SJCRH30 (cell line): ENCODE measurements at regions not wholly inside any gene's neighbourhood (a gene's known extent, or its start where the extent isn't known, plus 50 kb on each side); places are given as distances from the start of the nearest gene placed in this dataset.

ENCODE experiments used
- DNase-seq, 2 experiments: peaks; one replicate each; pipeline ENCODE4 v3.0.0-alpha.2; 2015 to 2020
- H3K27ac ChIP-seq: fragments of 250-450 bp; sonication (Bioruptor Pico); 2 replicates; pipeline ENCODE4 v1.5.1; 2020; ENCODE audit warnings: mild to moderate bottlenecking, moderate library complexity
- H3K27me3 ChIP-seq: fragments of 250-450 bp; sonication (Bioruptor Pico); 2 replicates; pipeline ENCODE4 v1.5.1; 2020; ENCODE audit warnings: mild to moderate bottlenecking, moderate library complexity
- H3K36me3 ChIP-seq: fragments of 250-450 bp; sonication (Bioruptor Pico); 2 replicates; pipeline ENCODE4 v1.5.1; 2020; ENCODE audit warnings: mild to moderate bottlenecking, moderate library complexity
- H3K4me1 ChIP-seq: fragments of 250-450 bp; sonication (Bioruptor Pico); 2 replicates; pipeline ENCODE4 v1.5.1; 2020; ENCODE audit warnings: mild to moderate bottlenecking, moderate library complexity
- H3K4me3 ChIP-seq: fragments of 250-450 bp; sonication (Bioruptor Pico); 2 replicates; pipeline ENCODE4 v1.5.1; 2020; ENCODE audit warnings: mild to moderate bottlenecking, moderate library complexity
- H3K9me3 ChIP-seq: fragments of 250-450 bp; sonication (Bioruptor Pico); replicated peaks from 2 replicates; pipeline ENCODE4 v1.5.1; 2020; ENCODE audit warnings: mild to moderate bottlenecking, moderate library complexity

GRCh38 chr13:73365252-73365651 lies 306.4 kb downstream of the KLF5 start:
- no peak overlapping the region for H3K4me3 ChIP-seq
- no peak for DNase-seq
- H3K9me3 ChIP-seq: no peaks in the 10 kb centered on the region
- no peaks in the 10 kb centered on the region for H3K36me3 ChIP-seq
- H3K4me1 ChIP-seq: no peaks in the 10 kb centered on the region
- no peaks in the 10 kb centered on the region for H3K27me3 ChIP-seq
- H3K27ac ChIP-seq: no peak overlapping the region

DNA sequence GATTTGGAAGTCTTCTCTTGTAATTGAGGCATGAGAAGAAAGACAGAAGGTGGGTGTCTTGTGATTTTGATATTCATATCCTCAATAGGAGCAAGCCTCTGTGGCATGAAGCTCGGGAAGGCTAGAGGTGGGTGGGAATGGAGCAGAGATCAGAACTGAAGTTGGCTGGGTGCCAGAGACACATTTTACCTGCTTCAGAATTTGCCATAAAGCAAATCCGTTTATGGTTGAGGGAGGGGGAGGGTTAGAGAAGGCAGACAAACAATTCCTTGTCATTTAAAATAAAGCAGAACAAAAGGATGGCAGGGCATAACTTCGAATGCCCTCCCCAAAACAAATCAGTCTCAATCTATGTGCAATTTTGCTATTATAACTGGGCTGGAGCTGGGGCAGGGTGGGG lies 305.9 kb downstream of the KLF5 start:
- Histone ChIP-seq H3K27ac (no peak overlapping the region), H3K27me3 (no peaks in the 10 kb centered on the region), H3K36me3 (no peaks in the 10 kb centered on the region), H3K4me3 (no peak overlapping the region), H3K4me1 (no peaks in the 10 kb centered on the region), H3K9me3 (no peaks in the 10 kb centered on the region)
- DNase-seq: no peak

DNA sequence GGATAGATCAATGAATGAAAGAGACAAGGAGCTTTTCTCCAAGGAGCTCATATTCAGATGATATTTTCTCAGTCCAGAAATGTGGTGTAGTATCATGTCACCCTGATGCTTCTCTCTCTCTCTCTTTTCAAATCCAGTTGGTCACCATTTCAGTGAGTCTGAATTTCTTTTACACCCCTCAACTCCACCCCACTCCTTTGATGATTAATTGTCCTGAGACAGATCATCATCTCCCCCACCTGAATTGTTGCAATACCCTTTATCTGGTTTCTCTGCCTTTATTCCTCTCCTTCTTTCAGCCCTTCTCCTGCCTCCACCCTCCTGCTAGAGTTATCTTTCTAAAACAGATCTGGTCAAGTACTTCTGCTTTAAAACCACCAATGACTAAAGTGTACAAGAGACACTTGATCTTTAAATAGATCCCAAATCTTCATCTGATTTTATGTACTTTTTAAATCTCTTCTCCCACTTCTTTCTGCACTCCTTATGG lies 299.8 kb downstream of the KLF5 start:
- H3K4me1 ChIP-seq: no peaks in the 10 kb centered on the region
- no peaks in the 10 kb centered on the region for H3K9me3 ChIP-seq
- H3K27me3 ChIP-seq: no peaks in the 10 kb centered on the region
- H3K36me3 ChIP-seq: no peaks in the 10 kb centered on the region
- H3K4me3 ChIP-seq: no peak overlapping the region
- no peak for DNase-seq
- H3K27ac ChIP-seq: no peak overlapping the region

GRCh38 chr13:73355134-73355533 lies 296.3 kb downstream of the KLF5 start:
- no peaks in the 10 kb centered on the region for H3K4me1 ChIP-seq
- DNase-seq: no peak
- no peaks in the 10 kb centered on the region for H3K27me3 ChIP-seq
- no peak overlapping the region for H3K27ac ChIP-seq
- no peak overlapping the region for H3K4me3 ChIP-seq
- no peaks in the 10 kb centered on the region for H3K9me3 ChIP-seq
- no peaks in the 10 kb centered on the region for H3K36me3 ChIP-seq

GRCh38 chr13:73351730-73352129 lies 292.9 kb downstream of the KLF5 start:
- no peaks in the 10 kb centered on the region for H3K27me3 ChIP-seq
- H3K27ac ChIP-seq: no peak overlapping the region
- H3K9me3 ChIP-seq: no peaks in the 10 kb centered on the region
- no peak overlapping the region for H3K4me3 ChIP-seq
- DNase-seq: no peak
- no peaks in the 10 kb centered on the region for H3K36me3 ChIP-seq
- no peaks in the 10 kb centered on the region for H3K4me1 ChIP-seq

DNA sequence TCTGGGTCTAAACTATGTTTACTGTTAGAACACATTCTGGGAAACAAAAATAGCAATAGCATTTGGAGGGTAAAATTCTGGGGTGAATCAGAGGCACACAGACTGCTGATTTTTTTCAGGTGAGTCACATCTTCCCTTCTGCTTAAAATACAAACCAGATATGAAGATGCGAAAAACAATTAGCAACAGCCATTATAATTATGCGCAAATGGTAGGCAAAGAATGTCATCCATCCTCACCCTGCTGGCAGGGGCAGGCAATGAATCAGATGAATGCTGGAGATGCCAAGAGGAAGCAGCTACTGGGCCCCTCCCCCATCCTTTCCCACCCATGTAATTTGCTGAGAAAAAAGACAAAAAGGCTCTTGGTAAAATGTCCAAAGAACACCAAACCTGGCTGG lies 282.9 kb downstream of the KLF5 start:
- Histone ChIP-seq H3K36me3 (no peaks in the 10 kb centered on the region), H3K27ac (no peak overlapping the region), H3K9me3 (no peaks in the 10 kb centered on the region; the same call in 1 of the 2 replicates), H3K4me3 (no peak overlapping the region), H3K4me1 (peaks cover 15% of the 10 kb centered on the region), H3K27me3 (no peaks in the 10 kb centered on the region)
- no peak for DNase-seq

- Histone ChIP-seq H3K27ac (no peak overlapping the region), H3K4me1 (peaks cover 23% of the 10 kb centered on the region), H3K27me3 (no peaks in the 10 kb centered on the region), H3K36me3 (no peaks in the 10 kb centered on the region), H3K4me3 (no peak overlapping the region), H3K9me3 (no peaks in the 10 kb centered on the region; the same call in 1 of the 2 replicates)
- DNase-seq: no peak
These were observed 281.3 kb downstream of the KLF5 start for GRCh38 chr13:73340069-73340468.

DNA sequence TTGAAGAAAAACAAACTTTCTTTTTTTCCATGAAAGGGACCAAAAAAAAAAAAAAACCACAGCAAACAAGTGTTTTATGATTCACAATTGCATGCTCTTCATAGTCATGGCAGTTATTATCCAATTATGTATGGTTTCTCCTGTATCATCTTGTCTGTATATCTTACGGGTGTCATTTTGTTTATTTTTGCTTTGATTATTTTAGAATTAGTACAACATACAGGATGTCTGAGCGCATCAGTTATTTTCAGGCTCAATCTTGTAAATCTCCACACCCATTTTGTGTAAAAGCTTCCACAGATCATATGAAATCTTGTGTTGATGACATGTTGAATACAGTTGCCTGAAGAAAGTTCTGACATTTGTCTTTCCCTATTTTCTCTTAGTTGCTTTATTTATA lies 280.3 kb downstream of the KLF5 start:
- Histone ChIP-seq H3K27me3 (no peaks in the 10 kb centered on the region), H3K4me1 (peaks cover 24% of the 10 kb centered on the region)

GRCh38 chr13:73338389-73338788 lies 279.6 kb downstream of the KLF5 start:
- H3K36me3 ChIP-seq: no peaks in the 10 kb centered on the region
- H3K4me3 ChIP-seq: no peak overlapping the region
- H3K27me3 ChIP-seq: no peaks in the 10 kb centered on the region
- peak overlapping the region; percentile 55 for H3K27ac ChIP-seq
- DNase-seq: no peak
- H3K4me1 ChIP-seq: peaks cover 24% of the 10 kb centered on the region
- H3K9me3 ChIP-seq: no peaks in the 10 kb centered on the region; the same call in 1 of the 2 replicates

More for the DNA sequence above, 280.3 kb downstream of the KLF5 start:
- Histone ChIP-seq H3K4me3 (no peak overlapping the region), H3K36me3 (no peaks in the 10 kb centered on the region), H3K9me3 (no peaks in the 10 kb centered on the region; the same call in 1 of the 2 replicates), H3K27ac (peak overlapping the region; percentile 55)
- peak in 1 of 2 experiments; percentile 48 for DNase-seq

- no peak overlapping the region for H3K4me3 ChIP-seq
- no peak overlapping the region for H3K27ac ChIP-seq
- H3K4me1 ChIP-seq: peaks cover 24% of the 10 kb centered on the region
- H3K9me3 ChIP-seq: no peaks in the 10 kb centered on the region; the same call in 1 of the 2 replicates
- DNase-seq: no peak
- no peaks in the 10 kb centered on the region for H3K36me3 ChIP-seq
- H3K27me3 ChIP-seq: no peaks in the 10 kb centered on the region
These were observed 278.7 kb downstream of the KLF5 start for GRCh38 chr13:73337532-73337931.

DNA sequence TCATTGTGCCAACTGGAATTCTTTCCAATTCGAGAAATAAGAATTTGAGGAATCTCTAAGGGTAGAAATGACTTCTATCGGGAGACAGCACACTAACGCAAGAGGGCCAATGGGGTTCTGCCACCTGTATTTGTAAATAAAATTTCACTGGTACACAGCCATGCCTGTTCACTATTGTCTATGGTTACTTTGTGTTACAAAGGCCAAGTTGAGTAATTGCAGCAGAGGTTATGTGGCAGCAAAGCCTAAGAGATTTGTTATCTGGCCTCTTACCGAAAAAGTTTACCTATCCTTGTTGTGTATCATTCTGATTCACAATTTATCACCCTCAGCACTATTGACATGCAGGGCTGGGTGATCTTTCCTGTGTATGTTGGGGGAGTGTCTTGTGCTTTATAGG lies 278.0 kb downstream of the KLF5 start:
- DNase-seq: no peak
- Histone ChIP-seq H3K4me1 (peaks cover 24% of the 10 kb centered on the region), H3K27me3 (no peaks in the 10 kb centered on the region), H3K36me3 (no peaks in the 10 kb centered on the region), H3K4me3 (no peak overlapping the region), H3K9me3 (no peaks in the 10 kb centered on the region; the same call in 1 of the 2 replicates), H3K27ac (no peak overlapping the region)

- no peaks in the 10 kb centered on the region for H3K36me3 ChIP-seq
- no peaks in the 10 kb centered on the region; the same call in 1 of the 2 replicates for H3K9me3 ChIP-seq
- no peaks in the 10 kb centered on the region for H3K27me3 ChIP-seq
- no peak overlapping the region for H3K27ac ChIP-seq
- DNase-seq: no peak
- peaks cover 24% of the 10 kb centered on the region for H3K4me1 ChIP-seq
- no peak overlapping the region for H3K4me3 ChIP-seq
These were observed 277.1 kb downstream of the KLF5 start for GRCh38 chr13:73335944-73336343.

- DNase-seq: peak in 1 of 2 experiments; percentile 20
- Histone ChIP-seq H3K27ac (peak overlapping the region; percentile 14; the same call in 1 of the 2 replicates), H3K36me3 (no peaks in the 10 kb centered on the region), H3K4me3 (no peak overlapping the region), H3K27me3 (no peaks in the 10 kb centered on the region), H3K4me1 (peaks cover 24% of the 10 kb centered on the region), H3K9me3 (no peaks in the 10 kb centered on the region; the same call in 1 of the 2 replicates)
These were observed 276.4 kb downstream of the KLF5 start for GRCh38 chr13:73335210-73335609.

GRCh38 chr13:73334445-73334844 lies 275.6 kb downstream of the KLF5 start:
- H3K4me1 ChIP-seq: peaks cover 22% of the 10 kb centered on the region
- H3K27ac ChIP-seq: peak overlapping the region; percentile 14; the same call in 1 of the 2 replicates
- no peak for DNase-seq
- no peak overlapping the region for H3K4me3 ChIP-seq
- no peaks in the 10 kb centered on the region; the same call in 1 of the 2 replicates for H3K9me3 ChIP-seq
- no peaks in the 10 kb centered on the region for H3K27me3 ChIP-seq
- H3K36me3 ChIP-seq: no peaks in the 10 kb centered on the region

DNA sequence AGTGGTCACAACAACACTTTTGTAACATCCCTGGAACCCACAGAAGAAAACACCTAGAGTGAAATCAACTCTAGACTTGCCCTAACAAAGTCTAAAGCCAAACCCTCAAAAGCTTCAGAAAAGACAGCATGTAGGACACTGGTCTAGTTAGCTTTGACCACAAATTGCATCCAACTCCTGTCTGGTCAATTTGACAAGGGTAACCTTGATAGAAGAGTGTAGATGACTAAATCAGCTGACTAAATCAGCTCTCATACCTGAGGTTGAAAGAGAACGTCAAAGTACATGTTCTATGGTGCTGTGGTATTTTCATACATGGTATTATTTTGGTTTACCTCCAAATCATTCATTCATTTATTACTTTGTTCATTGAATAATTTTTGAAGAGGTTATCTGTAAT lies 272.8 kb downstream of the KLF5 start:
- Histone ChIP-seq H3K36me3 (no peaks in the 10 kb centered on the region), H3K4me3 (no peak overlapping the region), H3K27me3 (no peaks in the 10 kb centered on the region), H3K27ac (no peak overlapping the region), H3K9me3 (no peaks in the 10 kb centered on the region; the same call in 1 of the 2 replicates), H3K4me1 (peaks cover 9% of the 10 kb centered on the region; the same call in 1 of the 2 replicates)
- no peak for DNase-seq

DNA sequence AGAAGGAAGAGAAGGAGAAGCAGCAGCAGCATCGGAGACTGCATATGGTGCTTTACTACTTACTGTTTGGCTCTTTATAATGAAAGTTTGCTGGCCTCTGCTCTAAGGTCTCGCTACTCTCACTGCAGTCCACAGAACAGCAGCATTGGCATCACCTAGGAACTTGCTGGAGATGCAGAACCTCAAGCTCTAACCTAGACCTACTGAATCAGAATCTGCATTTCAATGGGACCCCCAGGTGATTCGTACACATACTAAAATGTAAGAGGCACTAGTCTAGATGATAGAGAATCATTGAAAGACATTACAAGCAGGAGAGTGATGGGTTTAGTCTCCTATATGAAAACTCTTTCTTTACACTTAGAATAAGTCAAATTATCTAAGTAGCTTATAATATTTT lies 270.6 kb downstream of the KLF5 start:
- H3K36me3 ChIP-seq: no peaks in the 10 kb centered on the region
- H3K4me3 ChIP-seq: no peak overlapping the region

More for the DNA sequence above, 270.6 kb downstream of the KLF5 start:
- Histone ChIP-seq H3K27ac (no peak overlapping the region), H3K9me3 (no peaks in the 10 kb centered on the region; the same call in 1 of the 2 replicates), H3K27me3 (no peaks in the 10 kb centered on the region), H3K4me1 (peaks cover 20% of the 10 kb centered on the region)
- no peak for DNase-seq
